AG09319 (cell line): ENCODE measurements at regions not wholly inside any gene's neighbourhood (a gene's known extent, or its start where the extent isn't known, plus 50 kb on each side); places are given as distances from the start of the nearest gene placed in this dataset.

ENCODE experiments used
- DNase-seq: peaks from one replicate; pipeline ENCODE4 v3.0.0-alpha.2; 2010; ENCODE audit warnings: low read depth; ENCODE audit errors: extremely low read depth
- CTCF ChIP-seq: IDR thresholded peaks from 2 replicates; pipeline ENCODE4 v1.5.1; 2011; ENCODE audit warnings: low read depth, mild to moderate bottlenecking, inconsistent platforms, low read length, moderate library complexity

GRCh38 chr12:19033244-19033643 lies 96.3 kb upstream of the PLEKHA5 start:
- TF ChIP-seq CTCF: no peak

GRCh38 chr12:19034937-19035336 lies 94.6 kb upstream of the PLEKHA5 start:
- no peak for DNase-seq
- TF ChIP-seq CTCF: no peak

More at GRCh38 chr12:19033244-19033643, 96.3 kb upstream of the PLEKHA5 start:
- no peak for DNase-seq

GRCh38 chr12:19035536-19035935 lies 94.0 kb upstream of the PLEKHA5 start:
- DNase-seq: peak; percentile 44

GRCh38 chr12:19036673-19037357 lies 92.7 kb upstream of the PLEKHA5 start:
- DNase-seq: no peak
- TF ChIP-seq CTCF: no peak

More at GRCh38 chr12:19035536-19035935, 94.0 kb upstream of the PLEKHA5 start:
- TF ChIP-seq CTCF: no peak

GRCh38 chr12:19038209-19038608 lies 91.3 kb upstream of the PLEKHA5 start:
- TF ChIP-seq CTCF: no peak
- no peak for DNase-seq

- DNase-seq: no peak
- no peak for TF ChIP-seq CTCF
Measured at GRCh38 chr12:19039515-19039914, 90.0 kb upstream of the PLEKHA5 start.

GRCh38 chr12:19042221-19042620 lies 87.3 kb upstream of the PLEKHA5 start:
- no peak for TF ChIP-seq CTCF
- DNase-seq: no peak
